Esophagus (tissue), 2 donors: ENCODE measurements at regions not wholly inside any gene's neighbourhood (a gene's known extent, or its start where the extent isn't known, plus 50 kb on each side); places are given as distances from the start of the nearest gene placed in this dataset.

ENCODE experiments used
- H3K27ac ChIP-seq, 2 donors: one replicate each; pipeline ENCODE4 v1.5.1; 2013; ENCODE audit warnings: low read depth in 2 of 2, mild to moderate bottlenecking in 2 of 2, inconsistent platforms in 1 of 2, low read length in 1 of 2, moderate library complexity in 1 of 2
- H3K27me3 ChIP-seq, 2 donors: one replicate each; pipeline ENCODE4 v1.6.1; 2013; ENCODE audit warnings: low read length in 2 of 2, control low read depth in 1 of 2, mild to moderate bottlenecking in 1 of 2; ENCODE audit not compliant: insufficient read depth in 2 of 2, control insufficient read depth in 1 of 2
- H3K36me3 ChIP-seq, 2 donors: one replicate each; pipeline ENCODE4 v1.6.1; 2013; ENCODE audit warnings: low read length in 1 of 2; ENCODE audit not compliant: control insufficient read depth in 2 of 2, insufficient read depth in 2 of 2
- H3K4me1 ChIP-seq, 2 donors: one replicate each; pipeline ENCODE4 v1.6.1; 2013; ENCODE audit warnings: low read length in 1 of 2; ENCODE audit not compliant: control insufficient read depth in 2 of 2, insufficient read depth in 2 of 2
- H3K4me3 ChIP-seq, 2 donors: one replicate each; pipeline ENCODE4 v1.5.1; 2013; ENCODE audit warnings: low read length in 2 of 2, mild to moderate bottlenecking in 2 of 2, low read depth in 1 of 2, moderate library complexity in 1 of 2
- H3K9me3 ChIP-seq, 2 donors: one replicate each; pipeline ENCODE4 v1.6.1; 2013; ENCODE audit warnings: mild to moderate bottlenecking in 2 of 2, low read depth in 1 of 2, low read length in 1 of 2, moderate library complexity in 1 of 2; ENCODE audit not compliant: control insufficient read depth in 2 of 2, insufficient read depth in 1 of 2
- WGBS, 2 donors: extraction: QIAGEN DNeasy Blood & Tissue Kit; methylation state at CpG; one replicate each; pipeline ENCODE4 v1.1.7; 2013; 5-methylcytosine and 5-hydroxymethylcytosine counted together
- donor health status: healthy with polysubstance abuse.
- donor health status: Bipolar disorder and iron deficiency.

- no peak overlapping the region for H3K27ac ChIP-seq
- H3K36me3 ChIP-seq = no peaks in the 10 kb centered on the region
- 65 to 77% methylated on average over 20 of the region's 20 CpGs for WGBS, 2 donors
- no peak overlapping the region for H3K4me3 ChIP-seq
- H3K9me3 ChIP-seq = peaks cover 2% of the 10 kb centered on the region in 2 donors
- peaks cover 4 to 6% of the 10 kb centered on the region in 2 donors for H3K4me1 ChIP-seq
- H3K27me3 ChIP-seq = no peaks in the 10 kb centered on the region
Observed at GRCh38 chr17:77783991-77784820, 174.3 kb upstream of the TNRC6C start.

- Histone ChIP-seq H3K36me3 (no peaks in the 10 kb centered on the region), H3K27me3 (no peaks in the 10 kb centered on the region), H3K4me3 (no peak overlapping the region), H3K27ac (no peak overlapping the region), H3K4me1 (peaks cover 2 to 4% of the 10 kb centered on the region in 2 donors), H3K9me3 (peaks cover 2% of the 10 kb centered on the region in 2 donors)
- WGBS, 2 donors = 84 to 85% methylated on average over 15 of the region's 15 CpGs
Observed at GRCh38 chr17:77785312-77785905, 173.1 kb upstream of the TNRC6C start.

- H3K4me1 ChIP-seq = peaks cover 2 to 4% of the 10 kb centered on the region in 2 donors
- H3K9me3 ChIP-seq = peaks cover 2% of the 10 kb centered on the region in 2 donors
- WGBS, 2 donors = 69 to 78% methylated on average over 4 of the region's 4 CpGs
- no peak overlapping the region for H3K4me3 ChIP-seq
- H3K36me3 ChIP-seq = no peaks in the 10 kb centered on the region
- H3K27me3 ChIP-seq = no peaks in the 10 kb centered on the region
- H3K27ac ChIP-seq = no peak overlapping the region
Observed at GRCh38 chr17:77786090-77786489, 172.4 kb upstream of the TNRC6C start.

GRCh38 chr17:77786740-77787505 is 171.6 kb upstream of the TNRC6C start:
- H3K27ac ChIP-seq = no peak overlapping the region
- peaks cover 2 to 4% of the 10 kb centered on the region in 2 donors for H3K4me1 ChIP-seq
- no peaks in the 10 kb centered on the region for H3K36me3 ChIP-seq
- H3K4me3 ChIP-seq = no peak overlapping the region
- peaks cover 2% of the 10 kb centered on the region in 2 donors for H3K9me3 ChIP-seq
- H3K27me3 ChIP-seq = no peaks in the 10 kb centered on the region
- WGBS, 2 donors = 58 to 73% methylated on average over 20 of the region's 20 CpGs

GRCh38 chr17:77790143-77790829 is 168.2 kb upstream of the TNRC6C start:
- no peak overlapping the region for H3K4me3 ChIP-seq
- WGBS, 2 donors = 59 to 61% methylated on average over 9 of the region's 9 CpGs
- H3K9me3 ChIP-seq = peaks cover 0 to 2% of the 10 kb centered on the region in 2 donors
- no peak overlapping the region for H3K27ac ChIP-seq
- peaks cover 0 to 1% of the 10 kb centered on the region in 2 donors for H3K4me1 ChIP-seq
- no peaks in the 10 kb centered on the region for H3K27me3 ChIP-seq
- no peaks in the 10 kb centered on the region for H3K36me3 ChIP-seq

- peaks cover 0 to 1% of the 10 kb centered on the region in 2 donors for H3K4me1 ChIP-seq
- WGBS, 2 donors = 84% methylated on average over 10 of the region's 10 CpGs
- no peak overlapping the region for H3K4me3 ChIP-seq
- no peaks in the 10 kb centered on the region for H3K27me3 ChIP-seq
- no peaks in the 10 kb centered on the region for H3K36me3 ChIP-seq
- no peak overlapping the region for H3K27ac ChIP-seq
- H3K9me3 ChIP-seq = peaks cover 0 to 1% of the 10 kb centered on the region in 2 donors
Observed at GRCh38 chr17:77792626-77793025, 165.9 kb upstream of the TNRC6C start.

GRCh38 chr17:77793146-77793970 is 165.1 kb upstream of the TNRC6C start:
- Histone ChIP-seq H3K27me3 (no peaks in the 10 kb centered on the region), H3K4me1 (peaks cover 0 to 1% of the 10 kb centered on the region in 2 donors), H3K36me3 (no peaks in the 10 kb centered on the region), H3K4me3 (no peak overlapping the region), H3K27ac (no peak overlapping the region), H3K9me3 (no peaks in the 10 kb centered on the region)
- WGBS, 2 donors = 61 to 64% methylated on average over 40 of the region's 40 CpGs

GRCh38 chr17:77793971-77794235 is 164.6 kb upstream of the TNRC6C start:
- WGBS, 2 donors = 70 to 93% methylated on average over 5 of the region's 5 CpGs
- H3K27ac ChIP-seq = no peak overlapping the region
- H3K9me3 ChIP-seq = no peaks in the 10 kb centered on the region
- peaks cover 0 to 1% of the 10 kb centered on the region in 2 donors for H3K4me1 ChIP-seq
- H3K4me3 ChIP-seq = no peak overlapping the region
- H3K27me3 ChIP-seq = no peaks in the 10 kb centered on the region
- H3K36me3 ChIP-seq = no peaks in the 10 kb centered on the region

- 63 to 71% methylated on average over 6 of the region's 6 CpGs for WGBS, 2 donors
- Histone ChIP-seq H3K27ac (no peak overlapping the region), H3K36me3 (no peaks in the 10 kb centered on the region), H3K9me3 (no peaks in the 10 kb centered on the region), H3K4me1 (peaks cover 0 to 1% of the 10 kb centered on the region in 2 donors), H3K4me3 (no peak overlapping the region), H3K27me3 (no peaks in the 10 kb centered on the region)
Observed at GRCh38 chr17:77794846-77795245, 163.7 kb upstream of the TNRC6C start.
